Lower lobe of right lung (tissue), 2 donors: ENCODE measurements at regions not wholly inside any gene's neighbourhood (a gene's known extent, or its start where the extent isn't known, plus 50 kb on each side); places are given as distances from the start of the nearest gene placed in this dataset.

ENCODE experiments used
- ATAC-seq, 2 donors: fragments of 200-7000 bp; cut with Tn5 transposase; one replicate each; pipeline ENCODE4 v1.9.1; 2020 to 2022; ENCODE audit warnings: mild to moderate bottlenecking in 2 of 2, moderate library complexity in 2 of 2
- DNase-seq: peaks from one replicate; pipeline ENCODE4 v3.0.0-alpha.2; 2020
- H3K27ac ChIP-seq: fragments of 200-600 bp; one replicate; pipeline ENCODE4 v1.8.0; 2022
- H3K27me3 ChIP-seq: fragments of 200-600 bp; one replicate; pipeline ENCODE4 v1.8.0; 2022; ENCODE audit warnings: low read depth
- H3K36me3 ChIP-seq: fragments of 200-600 bp; one replicate; pipeline ENCODE4 v1.8.0; 2022; ENCODE audit warnings: mild to moderate bottlenecking
- H3K4me1 ChIP-seq: fragments of 200-600 bp; one replicate; pipeline ENCODE4 v1.8.0; 2022
- H3K4me3 ChIP-seq: fragments of 200-600 bp; one replicate; pipeline ENCODE4 v1.8.0; 2022; ENCODE audit warnings: mild to moderate bottlenecking
- H3K9me3 ChIP-seq: fragments of 200-600 bp; one replicate; pipeline ENCODE4 v1.8.0; 2022
- CTCF ChIP-seq: fragments of 200-600 bp; IDR thresholded peaks from one replicate; pipeline ENCODE4 v1.8.0; 2022; ENCODE audit warnings: antibody characterized with exemption, mild to moderate bottlenecking
- intact Hi-C: fragments of 100-400 bp; cut with DNase I; formaldehyde crosslinking; loops from one replicate; pipeline ENCODE4 v1.11.0; 2022
- donor health status: DM: no; HTN: yes; CAD: no; lungs with severe emphysema.

GRCh38 chr2:129758784-129759471 is 220.5 kb upstream of the RAB6C start:
- H3K4me1 ChIP-seq: no peaks in the 10 kb centered on the region
- ATAC-seq (peak; percentile 66 to 81), DNase-seq (peak; percentile 73)
- H3K4me3 ChIP-seq: peak overlapping the region; percentile 48
- no peaks in the 10 kb centered on the region for H3K27me3 ChIP-seq
- no peak for TF ChIP-seq CTCF
- no peak overlapping the region for H3K27ac ChIP-seq
- no peaks in the 10 kb centered on the region for H3K36me3 ChIP-seq
- intact Hi-C loops: no loop called here
- no peaks in the 10 kb centered on the region for H3K9me3 ChIP-seq

- intact Hi-C loops: no loop called here
- Histone ChIP-seq H3K4me3 (no peak overlapping the region), H3K27ac (no peak overlapping the region), H3K4me1 (no peaks in the 10 kb centered on the region), H3K36me3 (no peaks in the 10 kb centered on the region), H3K9me3 (no peaks in the 10 kb centered on the region), H3K27me3 (no peaks in the 10 kb centered on the region)
- DNase-seq: no peak
- no peak for ATAC-seq
- TF ChIP-seq CTCF: no peak
Observed at GRCh38 chr2:129759472-129760010, 219.9 kb upstream of the RAB6C start.

GRCh38 chr2:129760669-129761068 is 218.8 kb upstream of the RAB6C start:
- DNase-seq (no peak), ATAC-seq (no peak)
- Histone ChIP-seq H3K36me3 (no peaks in the 10 kb centered on the region), H3K4me1 (no peaks in the 10 kb centered on the region), H3K4me3 (no peak overlapping the region), H3K9me3 (no peaks in the 10 kb centered on the region), H3K27me3 (no peaks in the 10 kb centered on the region), H3K27ac (no peak overlapping the region)
- no peak for TF ChIP-seq CTCF
- intact Hi-C loops: no loop called here

- Histone ChIP-seq H3K4me1 (no peaks in the 10 kb centered on the region), H3K27ac (no peak overlapping the region), H3K36me3 (no peaks in the 10 kb centered on the region), H3K9me3 (no peaks in the 10 kb centered on the region), H3K4me3 (no peak overlapping the region), H3K27me3 (peaks cover 6% of the 10 kb centered on the region)
- no peak for ATAC-seq
- no peak for DNase-seq
- intact Hi-C loops: no loop called here
- TF ChIP-seq CTCF: no peak
Observed at GRCh38 chr2:129761569-129762021, 217.9 kb upstream of the RAB6C start.

GRCh38 chr2:129762386-129763189 is 216.9 kb upstream of the RAB6C start:
- no peaks in the 10 kb centered on the region for H3K4me1 ChIP-seq
- peaks cover 6% of the 10 kb centered on the region for H3K27me3 ChIP-seq
- intact Hi-C loops: no loop called here
- TF ChIP-seq CTCF: no peak
- no peak overlapping the region for H3K27ac ChIP-seq
- H3K4me3 ChIP-seq: no peak overlapping the region
- H3K9me3 ChIP-seq: no peaks in the 10 kb centered on the region
- no peak for DNase-seq
- H3K36me3 ChIP-seq: no peaks in the 10 kb centered on the region
- no peak for ATAC-seq
